ENCODE measurements at regions not wholly inside any gene's neighbourhood (a gene's known extent, or its start where the extent isn't known, plus 50 kb on each side); places are given as distances from the start of the nearest gene placed in this dataset.

- no peak for FAIRE-seq
- in situ Hi-C loops (cut with HindIII; ENCODE audit: extremely low pct_ligation_motif_present, low pct_unique_long_range_greater_than_20kb): no loop called here
Measured at GRCh38 chr12:47400266-47400665, 305.6 kb downstream of the RPAP3 start.

More at GRCh38 chr12:47400266-47400665, 305.6 kb downstream of the RPAP3 start:
- ATAC-seq: no peak
- Histone ChIP-seq H4K20me1 (ENCODE audit: insufficient read depth, low read length) (no peaks in the 10 kb centered on the region), H3K4me3 (replicated peaks in 1 of 3; ENCODE audit: insufficient read depth in 1 of 3, low read depth in 2 of 3, low read length in 3 of 3) (no peak overlapping the region), H3K27me3 (ENCODE audit: control insufficient read depth in 1 of 2, insufficient read depth in 2 of 2, low read length in 2 of 2) (no peaks in the 10 kb centered on the region), H2AFZ (ENCODE audit: low read length) (no peak overlapping the region), H3K4me1 (ENCODE audit: insufficient read depth, low read length) (no peaks in the 10 kb centered on the region), H3K9me3 (ENCODE audit: low read length) (peaks cover 9% of the 10 kb centered on the region; the same call in 1 of the 2 replicates), H3K36me3 (replicated peaks in 1 of 2; ENCODE audit: control insufficient read depth in 1 of 2, insufficient read depth in 2 of 2, low read length in 2 of 2) (no peaks in the 10 kb centered on the region), H3K9ac (ENCODE audit: insufficient read depth, low read depth, low read length) (no peak overlapping the region), H3K79me2 (ENCODE audit: insufficient read depth, low read length) (no peaks in the 10 kb centered on the region), H3K27ac (ENCODE audit: extremely low read length, insufficient read depth, low read length) (no peak overlapping the region), H3K4me2 (ENCODE audit: low read depth, low read length) (no peak overlapping the region)
- intact Hi-C loops (cut with micrococcal nuclease; ENCODE audit: unreplicated experiment): no loop called here
- BruUV-seq (replicated peaks): no TSS peak
- POLR2A ChIA-PET: no interaction called here
- no peak for DNase-seq (ENCODE audit: low spot score)
- 0% methylated on average over 1 of the region's 1 CpG for WGBS (ENCODE audit: low lambda C conversion rate)
- TF ChIP-seq KLF13 (CRISPR knock-in tag; IDR thresholded peaks at IDR 0.05) (no peak), PHB2 (IDR thresholded peaks at IDR 0.05; ENCODE audit: partially characterized antibody) (no peak), ZNF674 (CRISPR knock-in tag; IDR thresholded peaks at IDR 0.05; ENCODE audit: low read depth) (no peak), FOXA1 (IDR thresholded peaks at IDR 0.05) (no peak), FOXA1 (CRISPR knock-in tag; IDR thresholded peaks at IDR 0.05) (no peak), ATRX (CRISPR knock-in tag; IDR thresholded peaks at IDR 0.05; ENCODE audit: borderline replicate concordance) (no peak), KAT8 (CRISPR knock-in tag; IDR thresholded peaks at IDR 0.05) (no peak), ZNF569 (CRISPR knock-in tag; IDR thresholded peaks at IDR 0.05; ENCODE audit: borderline replicate concordance) (no peak), KDM5B (CRISPR knock-in tag; IDR thresholded peaks at IDR 0.05; ENCODE audit: borderline replicate concordance) (no peak), PITX1 (CRISPR knock-in tag; IDR thresholded peaks at IDR 0.05) (no peak), ZNF878 (CRISPR knock-in tag; IDR thresholded peaks at IDR 0.05) (no peak), ADNP (CRISPR knock-in tag; IDR thresholded peaks at IDR 0.05) (no peak), ZNF12 (CRISPR knock-in tag; IDR thresholded peaks at IDR 0.05) (no peak), ERF (CRISPR knock-in tag; IDR thresholded peaks at IDR 0.05) (no peak), ELF3 (CRISPR knock-in tag; IDR thresholded peaks at IDR 0.05) (no peak)
- TF ChIP-seq, protein P1, sequence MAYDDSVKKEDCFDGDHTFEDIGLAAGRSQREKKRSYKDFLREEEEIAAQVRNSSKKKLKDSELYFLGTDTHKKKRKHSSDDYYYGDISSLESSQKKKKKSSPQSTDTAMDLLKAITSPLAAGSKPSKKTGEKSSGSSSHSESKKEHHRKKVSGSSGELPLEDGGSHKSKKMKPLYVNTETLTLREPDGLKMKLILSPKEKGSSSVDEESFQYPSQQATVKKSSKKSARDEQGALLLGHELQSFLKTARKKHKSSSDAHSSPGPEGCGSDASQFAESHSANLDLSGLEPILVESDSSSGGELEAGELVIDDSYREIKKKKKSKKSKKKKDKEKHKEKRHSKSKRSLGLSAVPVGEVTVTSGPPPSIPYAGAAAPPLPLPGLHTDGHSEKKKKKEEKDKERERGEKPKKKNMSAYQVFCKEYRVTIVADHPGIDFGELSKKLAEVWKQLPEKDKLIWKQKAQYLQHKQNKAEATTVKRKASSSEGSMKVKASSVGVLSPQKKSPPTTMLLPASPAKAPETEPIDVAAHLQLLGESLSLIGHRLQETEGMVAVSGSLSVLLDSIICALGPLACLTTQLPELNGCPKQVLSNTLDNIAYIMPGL (CRISPR knock-in tag; IDR thresholded peaks at IDR 0.05; ENCODE audit: borderline replicate concordance in 1 of 2, low read depth in 1 of 2): no peak
- TF ChIP-seq, protein P2, sequence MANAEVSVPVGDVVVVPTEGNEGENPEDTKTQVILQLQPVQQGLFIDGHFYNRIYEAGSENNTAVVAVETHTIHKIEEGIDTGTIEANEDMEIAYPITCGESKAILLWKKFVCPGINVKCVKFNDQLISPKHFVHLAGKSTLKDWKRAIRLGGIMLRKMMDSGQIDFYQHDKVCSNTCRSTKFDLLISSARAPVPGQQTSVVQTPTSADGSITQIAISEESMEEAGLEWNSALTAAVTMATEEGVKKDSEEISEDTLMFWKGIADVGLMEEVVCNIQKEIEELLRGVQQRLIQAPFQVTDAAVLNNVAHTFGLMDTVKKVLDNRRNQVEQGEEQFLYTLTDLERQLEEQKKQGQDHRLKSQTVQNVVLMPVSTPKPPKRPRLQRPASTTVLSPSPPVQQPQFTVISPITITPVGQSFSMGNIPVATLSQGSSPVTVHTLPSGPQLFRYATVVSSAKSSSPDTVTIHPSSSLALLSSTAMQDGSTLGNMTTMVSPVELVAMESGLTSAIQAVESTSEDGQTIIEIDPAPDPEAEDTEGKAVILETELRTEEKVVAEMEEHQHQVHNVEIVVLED (CRISPR knock-in tag; IDR thresholded peaks at IDR 0.05; ENCODE audit: borderline replicate concordance): no peak
- TF ChIP-seq, protein P3, sequence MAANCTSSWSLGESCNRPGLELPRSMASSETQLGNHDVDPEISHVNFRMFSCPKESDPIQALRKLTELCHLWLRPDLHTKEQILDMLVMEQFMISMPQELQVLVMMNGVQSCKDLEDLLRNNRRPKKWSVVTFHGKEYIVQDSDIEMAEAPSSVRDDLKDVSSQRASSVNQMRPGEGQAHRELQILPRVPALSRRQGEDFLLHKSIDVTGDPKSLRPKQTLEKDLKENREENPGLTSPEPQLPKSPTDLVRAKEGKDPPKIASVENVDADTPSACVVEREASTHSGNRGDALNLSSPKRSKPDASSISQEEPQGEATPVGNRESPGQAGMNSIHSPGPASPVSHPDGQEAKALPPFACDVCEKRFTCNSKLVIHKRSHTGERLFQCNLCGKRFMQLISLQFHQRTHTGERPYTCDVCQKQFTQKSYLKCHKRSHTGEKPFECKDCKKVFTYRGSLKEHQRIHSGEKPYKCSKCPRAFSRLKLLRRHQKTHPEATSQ (CRISPR knock-in tag; IDR thresholded peaks at IDR 0.05; ENCODE audit: borderline replicate concordance): no peak
- CTCF ChIA-PET (ENCODE audit: low intra/inter-chr PET ratio, low total read pairs): no interaction called here

All from HepG2 (cell line).